Ovary (tissue), 7 donors: ENCODE measurements at regions not wholly inside any gene's neighbourhood (a gene's known extent, or its start where the extent isn't known, plus 50 kb on each side); places are given as distances from the start of the nearest gene placed in this dataset. TPM values are rescaled to one million over a fixed set of nuclear protein-coding genes. Genes with fewer than 3 reads are reported as not detected.

Source experiments
- DNase-seq, 5 donors: peaks; one replicate each; pipeline ENCODE4 v3.0.0-alpha.2; 2019 to 2020
- H3K27ac ChIP-seq, 2 donors: fragments of 200-600 bp; one replicate each; pipeline versions ENCODE4 v1.5.1 to v1.8.0; 2019 to 2022
- H3K27me3 ChIP-seq: fragments of 200-600 bp; one replicate; pipeline ENCODE4 v1.8.0; 2022
- H3K36me3 ChIP-seq: fragments of 200-600 bp; sonication (generic); one replicate; pipeline ENCODE4 v1.5.1; 2019
- H3K4me1 ChIP-seq: one replicate; pipeline ENCODE4 v1.8.1; 2013; ENCODE audit warnings: mild to moderate bottlenecking, moderate library complexity; ENCODE audit not compliant: insufficient read depth
- H3K4me3 ChIP-seq: fragments of 200-600 bp; sonication (generic); one replicate; pipeline ENCODE4 v1.5.1; 2017
- H3K9me3 ChIP-seq, 2 donors: fragments of 200-600 bp in 1 of 2; sonication (generic) in 1 of 2; one replicate each; pipeline versions ENCODE4 v1.5.1 to v1.8.1; 2013 to 2019; ENCODE audit warnings: mild to moderate bottlenecking in 1 of 2, moderate library complexity in 1 of 2
- EP300 ChIP-seq: sonication (generic); formaldehyde crosslinking; IDR thresholded peaks from one replicate; pipeline ENCODE4 v1.6.1; 2017; ENCODE audit warnings: antibody characterized with exemption
- POLR2A ChIP-seq: fragments of 450-650 bp; IDR thresholded peaks from one replicate; pipeline ENCODE4 v1.6.1; 2017; ENCODE audit warnings: antibody characterized with exemption, mild to moderate bottlenecking, moderate library complexity
- WGBS, 3 donors: extraction: QIAGEN DNeasy Blood & Tissue Kit in 1 of 3; methylation state at CpG; one replicate each; pipeline versions ENCODE4 v1.1.5 to v1.1.7; 2013 to 2017; 5-methylcytosine and 5-hydroxymethylcytosine counted together
- intact Hi-C, 4 donors: fragments of 100-400 bp; cut with DNase I; formaldehyde crosslinking; loops; one replicate each; pipeline versions ENCODE4 v1.11.0 to v1.15.1; 2022 to 2023
- microRNA counts: library from miRNA; unstranded; fragments of <30 nt; microRNA quantifications from one replicate; lab custom pipeline; 2016
- microRNA-seq, 3 donors: library from miRNA; unstranded; fragments of <30 nt; microRNA quantifications; one replicate each; pipeline versions ENCODE4 to v1.2.0, GENCODE V29; 2019 to 2020
- small RNA-seq: library from RNA; depleted of rRNA; stranded (forward); fragments of <200 nt; gene quantifications from one replicate; pipeline ENCODE3, GENCODE V24; 2016
- TF ChIP-seq, protein P1 (sequence below), 3 donors: fragments of 450-650 bp in 2 of 3; fragments of 200-600 bp in 1 of 3; IDR thresholded peaks; one replicate each; pipeline versions ENCODE4 v1.5.1 to v1.8.0; 2016 to 2022; ENCODE audit warnings: antibody characterized with exemption in 3 of 3, mild to moderate bottlenecking in 1 of 3
- donor health status: DM: no; HTN: no; CAD: no; lungs with moderate emphysema.
- donor health status: DM: no; HTN: no; CAD: no.
- donor health status: Bipolar disorder and iron deficiency.
- donor health status: DM: no; HTN: no; CAD: no.
- donor health status: DM: yes; HTN: yes; CAD: no.

DNA sequence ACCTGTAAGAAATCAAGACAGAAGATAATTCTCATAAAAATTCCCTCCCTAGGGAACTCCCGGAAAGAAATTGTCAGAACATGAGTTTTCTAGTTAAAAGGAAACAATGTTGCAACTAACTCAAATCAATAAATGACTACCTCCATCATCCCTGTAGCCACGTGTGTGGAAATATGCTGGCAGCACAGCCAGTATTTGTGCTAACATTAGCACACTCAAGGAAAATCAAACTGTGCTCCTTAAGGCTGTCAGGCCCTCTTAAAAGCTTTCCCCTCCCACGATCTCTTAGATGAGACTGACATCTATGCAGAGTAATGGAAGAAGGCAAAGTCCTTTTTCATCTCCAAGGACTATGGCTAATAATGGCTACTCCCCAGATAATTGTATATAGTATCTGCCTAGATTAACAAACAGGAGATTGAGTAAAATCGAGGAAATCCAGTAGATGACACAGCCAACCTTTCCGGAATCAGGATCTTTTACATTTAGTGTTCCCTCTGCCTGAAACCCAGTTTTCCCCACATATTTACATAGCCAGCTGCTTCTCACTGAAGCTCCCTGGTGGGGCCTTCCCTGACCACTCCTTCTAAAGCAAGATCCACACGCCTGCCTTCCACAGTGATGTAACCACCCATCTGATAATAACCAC lies 50.9 kb upstream of the NR5A2 start:
- no peaks in the 10 kb centered on the region for H3K4me1 ChIP-seq
- TF ChIP-seq, protein P1, sequence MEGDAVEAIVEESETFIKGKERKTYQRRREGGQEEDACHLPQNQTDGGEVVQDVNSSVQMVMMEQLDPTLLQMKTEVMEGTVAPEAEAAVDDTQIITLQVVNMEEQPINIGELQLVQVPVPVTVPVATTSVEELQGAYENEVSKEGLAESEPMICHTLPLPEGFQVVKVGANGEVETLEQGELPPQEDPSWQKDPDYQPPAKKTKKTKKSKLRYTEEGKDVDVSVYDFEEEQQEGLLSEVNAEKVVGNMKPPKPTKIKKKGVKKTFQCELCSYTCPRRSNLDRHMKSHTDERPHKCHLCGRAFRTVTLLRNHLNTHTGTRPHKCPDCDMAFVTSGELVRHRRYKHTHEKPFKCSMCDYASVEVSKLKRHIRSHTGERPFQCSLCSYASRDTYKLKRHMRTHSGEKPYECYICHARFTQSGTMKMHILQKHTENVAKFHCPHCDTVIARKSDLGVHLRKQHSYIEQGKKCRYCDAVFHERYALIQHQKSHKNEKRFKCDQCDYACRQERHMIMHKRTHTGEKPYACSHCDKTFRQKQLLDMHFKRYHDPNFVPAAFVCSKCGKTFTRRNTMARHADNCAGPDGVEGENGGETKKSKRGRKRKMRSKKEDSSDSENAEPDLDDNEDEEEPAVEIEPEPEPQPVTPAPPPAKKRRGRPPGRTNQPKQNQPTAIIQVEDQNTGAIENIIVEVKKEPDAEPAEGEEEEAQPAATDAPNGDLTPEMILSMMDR (IDR thresholded peaks at IDR 0.05) = no peak
- TF ChIP-seq POLR2A = no peak
- TF ChIP-seq EP300 = no peak
- WGBS, 3 donors = 44 to 47% (median 45%) methylated on average over 6 of the region's 6 CpGs

More for the DNA sequence above, 50.9 kb upstream of the NR5A2 start:
- DNase-seq = no peak
- Histone ChIP-seq H3K4me3 (no peak overlapping the region), H3K27me3 (no peaks in the 10 kb centered on the region), H3K9me3 (no peaks in the 10 kb centered on the region), H3K36me3 (no peaks in the 10 kb centered on the region), H3K27ac (no peak overlapping the region)
- intact Hi-C loops = no loop called here

MicroRNAs in the stretch of these regions (microRNA counts, 767-probe panel; counts per million panel counts)
- 6,800 counts per million, percentile 99 among the panel's probes with 10 or more counts for microRNA hsa-miR-181a-5p (lab: Ali Mortazavi, UCI)
- microRNA hsa-miR-181b-5p+hsa-miR-181d (lab: Ali Mortazavi, UCI) = 4,615 counts per million, percentile 93 among the panel's probes with 10 or more counts

Small RNA genes in the stretch of these regions (microRNA-seq; reads per million reads assigned to microRNA genes)
- gene MIR181A1 = 34.2 to 78.7 (median 36.2) reads per million in 3 donors
- 0.89 to 1.9 (median 1.4) reads per million in 3 donors for gene MIR181B1

Small RNA genes in the stretch of these regions (small RNA-seq; reads per million reads assigned to genes)
- gene MIR181A1 = 3.3 reads per million, percentile 77 among the genes with 10 or more reads in this experiment
- gene MIR181B1 = 0.50 reads per million, percentile 11 among the genes with 10 or more reads in this experiment
- not detected for gene RNU6-778P
